ENCODE measurements at regions not wholly inside any gene's neighbourhood (a gene's known extent, or its start where the extent isn't known, plus 50 kb on each side); places are given as distances from the start of the nearest gene placed in this dataset.

GRCh38 chr3:72427624-72428023 lies 420.6 kb downstream of the SHQ1 start:
- DNase-seq = no peak

- DNase-seq = no peak
Observed at GRCh38 chr3:72426618-72427397, 421.4 kb downstream of the SHQ1 start.

- DNase-seq = no peak
Observed at GRCh38 chr3:72423643-72424042, 424.6 kb downstream of the SHQ1 start.

GRCh38 chr3:72421786-72422185 lies 426.5 kb downstream of the SHQ1 start:
- DNase-seq = no peak

- no peak for DNase-seq
Observed at GRCh38 chr3:72421126-72421525, 427.1 kb downstream of the SHQ1 start.

GRCh38 chr3:72418856-72419255 lies 429.4 kb downstream of the SHQ1 start:
- no peak for DNase-seq

- peak; percentile 7 for DNase-seq
Observed at GRCh38 chr3:72418244-72418643, 430.0 kb downstream of the SHQ1 start.

- DNase-seq = no peak
Observed at GRCh38 chr3:72414481-72415016, 433.7 kb downstream of the SHQ1 start.

GRCh38 chr3:72413228-72413627 lies 435.0 kb downstream of the SHQ1 start:
- DNase-seq = no peak

GRCh38 chr3:72412340-72412956 lies 435.8 kb downstream of the SHQ1 start:
- DNase-seq = no peak

GRCh38 chr3:72411843-72412242 lies 436.4 kb downstream of the SHQ1 start:
- DNase-seq = no peak

- no peak for DNase-seq
Observed at GRCh38 chr3:72411126-72411525, 437.1 kb downstream of the SHQ1 start.

- no peak for DNase-seq
Observed at GRCh38 chr3:72408983-72409779, 439.1 kb downstream of the SHQ1 start.

GRCh38 chr3:72407766-72408165 lies 440.5 kb downstream of the SHQ1 start:
- no peak for DNase-seq

- no peak for DNase-seq
Observed at GRCh38 chr3:72405943-72406566, 442.2 kb downstream of the SHQ1 start.

GRCh38 chr3:72401005-72401545 lies 447.2 kb downstream of the SHQ1 start:
- no peak for DNase-seq

GRCh38 chr3:72398781-72399180 lies 449.5 kb downstream of the SHQ1 start:
- DNase-seq = no peak

GRCh38 chr3:72397586-72397985 lies 450.7 kb downstream of the SHQ1 start:
- no peak for DNase-seq

- no peak for DNase-seq
Observed at GRCh38 chr3:72396899-72397298, 451.3 kb downstream of the SHQ1 start.

- peak; percentile 54 for DNase-seq
Observed at GRCh38 chr3:72395776-72396311, 452.4 kb downstream of the SHQ1 start.

- DNase-seq = no peak
Observed at GRCh38 chr3:72393455-72393854, 454.8 kb downstream of the SHQ1 start.

- no peak for DNase-seq
Observed at GRCh38 chr3:72391659-72392058, 456.6 kb downstream of the SHQ1 start.
